ENCODE measurements at regions not wholly inside any gene's neighbourhood (a gene's known extent, or its start where the extent isn't known, plus 50 kb on each side); places are given as distances from the start of the nearest gene placed in this dataset.

GRCh38 chr12:115090783-115091182, 406.8 kb upstream of the TBX3 start (continued):
- no peak for TF ChIP-seq CHD7 (IDR thresholded peaks at IDR 0.05; ENCODE audit: insufficient replicate concordance, low read length)

Data from H1 (cell line).